ENCODE measurements at regions not wholly inside any gene's neighbourhood (a gene's known extent, or its start where the extent isn't known, plus 50 kb on each side); places are given as distances from the start of the nearest gene placed in this dataset.

- Histone ChIP-seq H4K20me1 (no peaks in the 10 kb centered on the region), H3K9ac (peak overlapping the region in 3 of 11 experiments; percentile 3 to 40 (median 19); a peak in 4 of 22 replicates), H3K9me3 (replicated peaks in 1 of 11) (no peaks in the 10 kb centered on the region), H3K27ac (no peak overlapping the region), H3K4me1 (peaks cover 12 to 48% (median 34%) of the 10 kb centered on the region in 10 experiments), H3K36me3 (no peaks in the 10 kb centered on the region), H3K4me2 (peak overlapping the region in 9 of 11 experiments; percentile 14 to 57 (median 50); a peak in 15 of 22 replicates), H3K4me3 (no peak overlapping the region), H3K27me3 (no peaks in the 10 kb centered on the region)
- TF ChIP-seq Cebpa-rat (IDR thresholded peaks at IDR 0.05), result no peak
Observed at GRCh38 chr6:43989581-43990146, 137.6 kb downstream of the MRPL14 start.

- Histone ChIP-seq H3K27ac (no peak overlapping the region), H3K27me3 (no peaks in the 10 kb centered on the region), H3K9me3 (replicated peaks in 1 of 11) (no peaks in the 10 kb centered on the region), H3K36me3 (no peaks in the 10 kb centered on the region), H3K4me1 (peaks cover 3 to 40% (median 26%) of the 10 kb centered on the region in 10 experiments), H3K4me3 (no peak overlapping the region), H3K4me2 (no peak overlapping the region), H3K9ac (no peak overlapping the region), H4K20me1 (no peaks in the 10 kb centered on the region)
- no peak for TF ChIP-seq Cebpa-rat (IDR thresholded peaks at IDR 0.05)
Observed at GRCh38 chr6:43988801-43989200, 138.5 kb downstream of the MRPL14 start.

DNA sequence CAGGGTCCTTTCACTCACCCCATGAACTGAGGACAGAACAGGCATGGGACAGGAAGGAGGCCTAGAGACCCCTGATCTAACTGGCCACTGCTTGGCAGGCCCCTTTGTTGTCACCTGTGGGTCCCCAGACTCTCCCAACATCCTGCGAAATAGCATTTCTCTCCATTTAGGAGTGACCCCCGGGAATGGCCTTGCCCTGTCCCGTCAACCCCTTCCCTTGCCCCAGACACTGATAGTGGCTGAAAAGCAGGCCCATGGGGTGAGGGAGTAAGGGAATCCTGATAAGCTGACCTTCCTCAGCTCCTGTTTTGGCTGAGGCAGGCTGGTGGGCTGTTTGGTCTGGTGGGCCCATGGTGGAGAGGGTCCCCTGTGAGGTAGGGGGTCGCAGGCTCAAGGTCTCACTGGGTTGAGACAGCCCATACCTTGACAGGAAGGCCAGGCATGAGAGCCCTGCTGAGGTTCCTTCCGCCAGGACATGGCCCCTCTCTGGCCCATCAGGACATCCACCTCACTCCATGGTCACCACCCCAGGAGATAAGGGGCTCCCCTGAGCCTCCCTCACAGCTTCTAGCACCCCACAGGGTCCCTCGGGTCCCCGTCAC lies 139.3 kb downstream of the MRPL14 start:
- TF ChIP-seq Cebpa-rat (IDR thresholded peaks at IDR 0.05), result no peak
- Histone ChIP-seq H3K4me1 (peaks cover 0 to 34% (median 21%) of the 10 kb centered on the region in 10 experiments; a peak in 18 of 20 replicates), H3K27ac (no peak overlapping the region), H3K4me2 (no peak overlapping the region), H3K9ac (no peak overlapping the region), H3K9me3 (replicated peaks in 1 of 11) (no peaks in the 10 kb centered on the region), H4K20me1 (no peaks in the 10 kb centered on the region), H3K27me3 (no peaks in the 10 kb centered on the region), H3K4me3 (no peak overlapping the region), H3K36me3 (no peaks in the 10 kb centered on the region)

DNA sequence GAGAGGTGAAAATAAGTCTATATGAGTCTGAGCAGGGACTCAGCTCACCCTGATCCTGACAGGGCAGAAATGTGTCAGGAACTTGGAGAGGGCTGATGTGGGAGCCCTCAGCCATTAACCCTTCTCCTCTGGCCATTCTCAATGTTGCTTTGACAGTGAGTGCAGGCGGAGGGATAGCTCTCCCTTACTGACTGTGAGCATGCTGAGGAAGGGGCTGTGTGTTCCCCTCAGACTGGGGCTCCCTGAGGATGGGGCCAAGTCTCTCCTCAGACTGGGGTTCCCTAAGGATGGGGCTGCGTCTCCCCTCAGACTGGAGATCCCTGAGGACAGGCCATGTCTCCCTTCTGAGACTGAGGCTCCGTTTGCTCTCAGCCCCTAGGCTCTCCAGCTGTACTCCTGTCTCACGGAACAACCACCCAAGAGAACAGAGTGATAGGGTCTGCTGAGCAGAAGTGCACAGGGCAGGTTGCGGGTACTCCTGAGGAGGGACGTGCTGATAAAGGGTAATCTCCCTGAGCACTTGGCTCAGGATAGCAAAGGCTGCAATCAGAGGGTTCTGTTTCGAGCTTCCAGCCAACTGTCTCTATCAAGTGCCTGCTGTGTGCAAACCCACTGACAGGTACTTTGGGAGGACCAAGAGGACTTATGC lies 141.0 kb downstream of the MRPL14 start:
- Histone ChIP-seq H4K20me1 (no peaks in the 10 kb centered on the region), H3K4me2 (peak overlapping the region in 2 of 11 experiments; percentile 7 to 15; a peak in 1 of 22 replicates), H3K27me3 (no peaks in the 10 kb centered on the region), H3K36me3 (no peaks in the 10 kb centered on the region), H3K9me3 (replicated peaks in 1 of 11) (no peaks in the 10 kb centered on the region), H3K27ac (no peak overlapping the region), H3K4me3 (no peak overlapping the region), H3K9ac (no peak overlapping the region), H3K4me1 (peaks cover 0 to 27% (median 19%) of the 10 kb centered on the region in 10 experiments; a peak in 18 of 20 replicates)
- TF ChIP-seq Cebpa-rat (IDR thresholded peaks at IDR 0.05), result no peak

- TF ChIP-seq Cebpa-rat (IDR thresholded peaks at IDR 0.05), result no peak
- Histone ChIP-seq H3K27ac (no peak overlapping the region), H3K9me3 (replicated peaks in 1 of 11) (no peaks in the 10 kb centered on the region), H3K4me2 (no peak overlapping the region), H4K20me1 (no peaks in the 10 kb centered on the region), H3K4me1 (peaks cover 0 to 17% (median 10%) of the 10 kb centered on the region in 10 experiments; a peak in 18 of 20 replicates), H3K27me3 (no peaks in the 10 kb centered on the region), H3K9ac (no peak overlapping the region), H3K36me3 (no peaks in the 10 kb centered on the region), H3K4me3 (no peak overlapping the region)
Observed at GRCh38 chr6:43985329-43985728, 141.9 kb downstream of the MRPL14 start.

- no peak for TF ChIP-seq Cebpa-rat (IDR thresholded peaks at IDR 0.05)
- peaks cover 0 to 11% (median 4%) of the 10 kb centered on the region in 10 experiments; a peak in 15 of 20 replicates for H3K4me1 ChIP-seq
- no peak overlapping the region for H3K9ac ChIP-seq
- H3K27ac ChIP-seq, result no peak overlapping the region
- no peaks in the 10 kb centered on the region for H3K27me3 ChIP-seq
- H3K4me3 ChIP-seq, result no peak overlapping the region
- no peaks in the 10 kb centered on the region for H4K20me1 ChIP-seq
- no peaks in the 10 kb centered on the region for H3K36me3 ChIP-seq
- no peaks in the 10 kb centered on the region for H3K9me3 ChIP-seq (replicated peaks in 1 of 11)
- no peak overlapping the region for H3K4me2 ChIP-seq
Observed at GRCh38 chr6:43984442-43985321, 142.6 kb downstream of the MRPL14 start.

- no peaks in the 10 kb centered on the region for H4K20me1 ChIP-seq
- no peaks in the 10 kb centered on the region for H3K36me3 ChIP-seq
- H3K4me3 ChIP-seq, result no peak overlapping the region
- H3K4me1 ChIP-seq, result peaks cover 0 to 11% (median 7%) of the 10 kb centered on the region in 10 experiments; a peak in 10 of 20 replicates
- H3K27ac ChIP-seq, result no peak overlapping the region
- no peak overlapping the region for H3K9ac ChIP-seq
- no peaks in the 10 kb centered on the region for H3K9me3 ChIP-seq (replicated peaks in 1 of 11)
- no peaks in the 10 kb centered on the region for H3K27me3 ChIP-seq
- no peak for TF ChIP-seq Cebpa-rat (IDR thresholded peaks at IDR 0.05)
- H3K4me2 ChIP-seq, result no peak overlapping the region
Observed at GRCh38 chr6:43983632-43984031, 143.6 kb downstream of the MRPL14 start.

- Histone ChIP-seq H3K27ac (no peak overlapping the region), H3K4me1 (peaks cover 0 to 15% (median 9%) of the 10 kb centered on the region in 10 experiments; a peak in 10 of 20 replicates), H3K36me3 (no peaks in the 10 kb centered on the region), H3K9ac (no peak overlapping the region), H4K20me1 (no peaks in the 10 kb centered on the region), H3K4me3 (no peak overlapping the region), H3K27me3 (no peaks in the 10 kb centered on the region), H3K9me3 (replicated peaks in 1 of 11) (no peaks in the 10 kb centered on the region), H3K4me2 (no peak overlapping the region)
- TF ChIP-seq Cebpa-rat (IDR thresholded peaks at IDR 0.05), result no peak
Observed at GRCh38 chr6:43983191-43983590, 144.1 kb downstream of the MRPL14 start.

- H3K27ac ChIP-seq, result no peak overlapping the region
Observed at GRCh38 chr6:43982084-43982625, 145.1 kb downstream of the MRPL14 start.

More at GRCh38 chr6:43982084-43982625, 145.1 kb downstream of the MRPL14 start:
- H4K20me1 ChIP-seq, result no peaks in the 10 kb centered on the region
- H3K9ac ChIP-seq, result no peak overlapping the region
- H3K9me3 ChIP-seq (replicated peaks in 1 of 11), result no peaks in the 10 kb centered on the region
- no peak overlapping the region for H3K4me2 ChIP-seq
- no peaks in the 10 kb centered on the region for H3K27me3 ChIP-seq
- no peaks in the 10 kb centered on the region for H3K36me3 ChIP-seq
- peaks cover 0 to 26% (median 12%) of the 10 kb centered on the region in 10 experiments; a peak in 11 of 20 replicates for H3K4me1 ChIP-seq
- TF ChIP-seq Cebpa-rat (IDR thresholded peaks at IDR 0.05), result no peak
- no peak overlapping the region for H3K4me3 ChIP-seq

Data from BLaER1 treated with 17β-estradiol and CSF1 and Interleukin-3, amounts not matched to agents 10 nM and 100 nM (cell line).